ENCODE measurements at regions not wholly inside any gene's neighbourhood (a gene's known extent, or its start where the extent isn't known, plus 50 kb on each side); places are given as distances from the start of the nearest gene placed in this dataset.

- H3K27ac Mint-ChIP-seq (ENCODE audit: unreplicated experiment), result no peak overlapping the region
- H3K36me3 Mint-ChIP-seq (ENCODE audit: low read depth), result no peaks in the 10 kb centered on the region
- peaks cover 26% of the 10 kb centered on the region for H3K9me3 Mint-ChIP-seq (ENCODE audit: low read depth)
- peaks cover 4% of the 10 kb centered on the region for H3K27me3 Mint-ChIP-seq (ENCODE audit: low read depth)
- no peak for DNase-seq (ENCODE audit: low spot score)
- H3K4me1 Mint-ChIP-seq (ENCODE audit: low read depth), result no peaks in the 10 kb centered on the region
- no peak for TF ChIP-seq CTCF (IDR thresholded peaks at IDR 0.05)
- H3K4me3 Mint-ChIP-seq (ENCODE audit: unreplicated experiment), result no peak overlapping the region
Measured at GRCh38 chrX:42025861-42026260, 102.5 kb upstream of the CASK start.

GRCh38 chrX:42023122-42023521, 99.8 kb upstream of the CASK start:
- TF ChIP-seq CTCF (IDR thresholded peaks at IDR 0.05), result no peak
- no peak overlapping the region for H3K4me3 Mint-ChIP-seq (ENCODE audit: unreplicated experiment)
- H3K9me3 Mint-ChIP-seq (ENCODE audit: low read depth), result peaks cover 24% of the 10 kb centered on the region
- H3K27me3 Mint-ChIP-seq (ENCODE audit: low read depth), result peaks cover 4% of the 10 kb centered on the region
- no peaks in the 10 kb centered on the region for H3K4me1 Mint-ChIP-seq (ENCODE audit: low read depth)
- DNase-seq (ENCODE audit: low spot score), result no peak
- no peaks in the 10 kb centered on the region for H3K36me3 Mint-ChIP-seq (ENCODE audit: low read depth)
- no peak overlapping the region for H3K27ac Mint-ChIP-seq (ENCODE audit: unreplicated experiment)

- no peaks in the 10 kb centered on the region for H3K4me1 Mint-ChIP-seq (ENCODE audit: low read depth)
- no peak for DNase-seq (ENCODE audit: low spot score)
- peaks cover 2% of the 10 kb centered on the region for H3K27me3 Mint-ChIP-seq (ENCODE audit: low read depth)
- peaks cover 20% of the 10 kb centered on the region for H3K9me3 Mint-ChIP-seq (ENCODE audit: low read depth)
- TF ChIP-seq CTCF (IDR thresholded peaks at IDR 0.05), result no peak
- no peak overlapping the region for H3K27ac Mint-ChIP-seq (ENCODE audit: unreplicated experiment)
- H3K36me3 Mint-ChIP-seq (ENCODE audit: low read depth), result no peaks in the 10 kb centered on the region
- H3K4me3 Mint-ChIP-seq (ENCODE audit: unreplicated experiment), result no peak overlapping the region
Measured at GRCh38 chrX:42022158-42022557, 98.8 kb upstream of the CASK start.

- Mint-ChIP-seq H3K9me3 (ENCODE audit: low read depth) (peaks cover 12% of the 10 kb centered on the region), H3K36me3 (ENCODE audit: low read depth) (no peaks in the 10 kb centered on the region), H3K4me3 (ENCODE audit: unreplicated experiment) (no peak overlapping the region), H3K27me3 (ENCODE audit: low read depth) (no peaks in the 10 kb centered on the region), H3K4me1 (ENCODE audit: low read depth) (no peaks in the 10 kb centered on the region), H3K27ac (ENCODE audit: unreplicated experiment) (no peak overlapping the region)
- TF ChIP-seq CTCF (IDR thresholded peaks at IDR 0.05), result no peak
- DNase-seq (ENCODE audit: low spot score), result no peak
Measured at GRCh38 chrX:42021058-42021457, 97.7 kb upstream of the CASK start.

- no peak for DNase-seq (ENCODE audit: low spot score)
- Mint-ChIP-seq H3K27ac (ENCODE audit: unreplicated experiment) (no peak overlapping the region), H3K9me3 (ENCODE audit: low read depth) (peaks cover 9% of the 10 kb centered on the region), H3K4me1 (ENCODE audit: low read depth) (no peaks in the 10 kb centered on the region), H3K27me3 (ENCODE audit: low read depth) (no peaks in the 10 kb centered on the region), H3K36me3 (ENCODE audit: low read depth) (no peaks in the 10 kb centered on the region), H3K4me3 (ENCODE audit: unreplicated experiment) (no peak overlapping the region)
- TF ChIP-seq CTCF (IDR thresholded peaks at IDR 0.05), result no peak
Measured at GRCh38 chrX:42020225-42020624, 96.9 kb upstream of the CASK start.
